HG02970 (cell line): ENCODE measurements at regions not wholly inside any gene's neighbourhood (a gene's known extent, or its start where the extent isn't known, plus 50 kb on each side); places are given as distances from the start of the nearest gene placed in this dataset.

Experiments used
- ATAC-seq: cut with Tn5 transposase; IDR thresholded peaks from one replicate; pipeline ENCODE4 v1.9.1; 2021; ENCODE audit warnings: mild to moderate bottlenecking, moderate library complexity, moderate number of reproducible peaks; ENCODE audit not compliant: unreplicated experiment, low FRiP score

GRCh38 chr1:104787866-104788510, 1038.3 kb downstream of the AMY1C start:
- ATAC-seq = no peak

GRCh38 chr1:104791030-104791429, 1041.3 kb downstream of the AMY1C start:
- ATAC-seq = no peak

GRCh38 chr1:104794035-104794434, 1044.3 kb downstream of the AMY1C start:
- no peak for ATAC-seq

- no peak for ATAC-seq
Measured at GRCh38 chr1:104795931-104796330, 1046.2 kb downstream of the AMY1C start.

- no peak for ATAC-seq
Measured at GRCh38 chr1:104797982-104798381, 1048.3 kb downstream of the AMY1C start.

GRCh38 chr1:104801344-104801743, 1051.6 kb downstream of the AMY1C start:
- ATAC-seq = no peak

GRCh38 chr1:104804147-104804546, 1054.4 kb downstream of the AMY1C start:
- ATAC-seq = no peak

GRCh38 chr1:104807590-104807989, 1057.9 kb downstream of the AMY1C start:
- no peak for ATAC-seq

- no peak for ATAC-seq
Measured at GRCh38 chr1:104825401-104825800, 1075.7 kb downstream of the AMY1C start.

GRCh38 chr1:104830534-104830933, 1080.8 kb downstream of the AMY1C start:
- no peak for ATAC-seq

GRCh38 chr1:104852151-104852550, 1102.5 kb downstream of the AMY1C start:
- no peak for ATAC-seq

GRCh38 chr1:104853276-104853675, 1103.6 kb downstream of the AMY1C start:
- no peak for ATAC-seq

- no peak for ATAC-seq
Measured at GRCh38 chr1:104854529-104854928, 1104.8 kb downstream of the AMY1C start.

GRCh38 chr1:104855550-104855949, 1105.9 kb downstream of the AMY1C start:
- no peak for ATAC-seq

- ATAC-seq = no peak
Measured at GRCh38 chr1:104856091-104856490, 1106.4 kb downstream of the AMY1C start.

GRCh38 chr1:104856518-104856917, 1106.8 kb downstream of the AMY1C start:
- ATAC-seq = no peak

- ATAC-seq = no peak
Measured at GRCh38 chr1:104868794-104869193, 1119.1 kb downstream of the AMY1C start.

GRCh38 chr1:104874044-104874443, 1124.3 kb downstream of the AMY1C start:
- peak; percentile 65 for ATAC-seq

- no peak for ATAC-seq
Measured at GRCh38 chr1:104878203-104878909, 1128.7 kb downstream of the AMY1C start.

- ATAC-seq = no peak
Measured at GRCh38 chr1:104884939-104885338, 1135.2 kb downstream of the AMY1C start.

- ATAC-seq = no peak
Measured at GRCh38 chr1:104905322-104905721, 1155.6 kb downstream of the AMY1C start.

GRCh38 chr1:104906141-104906540, 1156.4 kb downstream of the AMY1C start:
- ATAC-seq = no peak
